GM12878 (cell line): ENCODE measurements at regions not wholly inside any gene's neighbourhood (a gene's known extent, or its start where the extent isn't known, plus 50 kb on each side); places are given as distances from the start of the nearest gene placed in this dataset.
A peak's percentile ranks its signal among the peaks of the same experiment; 100 is the strongest.

Experiments
- ATAC-seq: fragments of 200-7000 bp; cut with Tn5 transposase; 3 replicates; pipeline ENCODE4 v1.9.1; 2020; ENCODE audit warnings: mild to moderate bottlenecking, moderate library complexity
- BruUV-seq: library from RNA; stranded (reverse); fragments of 400-500 nt; replicated peaks from 2 replicates; lab custom pipeline; 2021; lab: Mats Ljungman, UMichigan
- CTCF ChIA-PET: fragments of 300-600 bp; sonication (Branson Sonifier 250); formaldehyde crosslinking; extraction: SDS; loops from one replicate; lab custom pipeline; 2021; ENCODE audit warnings: inconsistent platforms; lab: Yijun Ruan, JAX
- POLR2A ChIA-PET: fragments of 350-600 bp; formaldehyde crosslinking; extraction: SDS; loops from one replicate; lab custom pipeline; 2021; ENCODE audit warnings: inconsistent platforms; lab: Charles Lee
- RAD21 ChIA-PET: fragments of 300-600 bp; sonication (Branson Sonifier 250); formaldehyde crosslinking; loops from one replicate; lab custom pipeline; 2023; ENCODE audit warnings: antibody characterized with exemption; ENCODE audit not compliant: unreplicated experiment; lab: Charles Lee
- SMC1A ChIA-PET: fragments of 300-600 bp; sonication (Branson Sonifier 250); formaldehyde crosslinking; loops from one replicate; lab custom pipeline; 2023; ENCODE audit not compliant: unreplicated experiment, uncharacterized antibody; lab: Charles Lee
- DNase-seq: peaks from one replicate; pipeline ENCODE4 v3.0.0-alpha.2; 2011; ENCODE audit warnings: low read depth, low spot score
- FAIRE-seq: peaks from 3 replicates; lab custom pipeline; 2011; peaks lifted over from hg19 to GRCh38; lab: Jason Lieb, UNC
- H2AFZ ChIP-seq: 2 replicates; pipeline ENCODE4 v1.6.0; 2011; ENCODE audit warnings: low read depth, low read length, control low read depth; ENCODE audit not compliant: control insufficient read depth
- H3K27ac ChIP-seq: 2 replicates; pipeline ENCODE4 v1.5.1; 2011; ENCODE audit warnings: control low read depth; ENCODE audit not compliant: control insufficient read depth, insufficient read depth
- H3K27me3 ChIP-seq, 2 experiments: replicated peaks in 1 of 2; 2 replicates each; pipeline versions ENCODE4 v1.6.0 to v1.6.1; 2011; ENCODE audit warnings: low read length in 1 of 2; ENCODE audit not compliant: control insufficient read depth in 2 of 2, insufficient read depth in 2 of 2
- H3K36me3 ChIP-seq, 2 experiments: 2 replicates each; pipeline ENCODE4 v1.5.1; 2011; ENCODE audit warnings: low read length in 1 of 2; ENCODE audit not compliant: control insufficient read depth in 2 of 2, insufficient read depth in 2 of 2
- H3K4me1 ChIP-seq: 2 replicates; pipeline ENCODE4 v1.6.1; 2011; ENCODE audit warnings: mild to moderate bottlenecking, low read length, moderate library complexity, mixed read lengths; ENCODE audit not compliant: control insufficient read depth, insufficient read depth
- H3K4me2 ChIP-seq: 2 replicates; pipeline ENCODE4 v1.6.0; 2011; ENCODE audit warnings: control low read depth; ENCODE audit not compliant: control insufficient read depth, insufficient read depth
- H3K4me3 ChIP-seq: fragments of 200-600 bp; sonication (generic); 2 replicates; pipeline ENCODE4 v1.5.1; 2016
- H3K79me2 ChIP-seq: 2 replicates; pipeline ENCODE4 v1.6.0; 2011; ENCODE audit warnings: low read length; ENCODE audit not compliant: control insufficient read depth, insufficient read depth
- H3K9ac ChIP-seq: 2 replicates; pipeline ENCODE4 v1.8.0; 2011; ENCODE audit warnings: low read length, control low read depth, mixed read lengths; ENCODE audit not compliant: control insufficient read depth, insufficient read depth
- H3K9me3 ChIP-seq: replicated peaks from 3 replicates; pipeline ENCODE4 v1.5.1; 2011; ENCODE audit warnings: mild to moderate bottlenecking, low read length; ENCODE audit not compliant: control insufficient read depth, insufficient read depth
- H4K20me1 ChIP-seq: 2 replicates; pipeline ENCODE4 v1.6.0; 2011; ENCODE audit not compliant: control insufficient read depth, insufficient read depth
- ATF2 ChIP-seq: IDR thresholded peaks from 2 replicates; pipeline ENCODE4 v1.6.1; 2012; ENCODE audit warnings: low read length, inconsistent platforms
- BCL11A ChIP-seq: IDR thresholded peaks from 2 replicates; pipeline ENCODE4 v1.6.1; 2011; ENCODE audit warnings: low read depth, low read length
- BHLHE40 ChIP-seq, 2 experiments: fragments of 450-650 bp in 1 of 2; IDR thresholded peaks; 2 replicates each; pipeline ENCODE4 v1.6.1; 2011 to 2017; ENCODE audit warnings: low read depth in 2 of 2, borderline replicate concordance in 1 of 2, improper control_type of control experiment in 1 of 2, low read length in 1 of 2, mild to moderate bottlenecking in 1 of 2
- CTCF ChIP-seq, 3 experiments: IDR thresholded peaks in 2 of 3; conservative IDR thresholded peaks in 1 of 3; 2 replicates each; pipeline ENCODE4 v1.5.1; 2011; ENCODE audit warnings: low read depth in 3 of 3, low read length in 3 of 3, mild to moderate bottlenecking in 3 of 3, control low read depth in 2 of 3, moderate library complexity in 2 of 3, inconsistent platforms in 1 of 3, mixed read lengths in 1 of 3; ENCODE audit not compliant: control insufficient read depth in 2 of 3, insufficient read depth in 1 of 3; ENCODE audit errors: extremely low read depth in 1 of 3
- JUNB ChIP-seq: IDR thresholded peaks from 2 replicates; pipeline ENCODE4 v1.6.1; 2016; ENCODE audit warnings: antibody characterized with exemption, mild to moderate bottlenecking
- MTA2 ChIP-seq: fragments of 450-650 bp; IDR thresholded peaks from 2 replicates; pipeline ENCODE4 v1.6.1; 2016; ENCODE audit warnings: low read depth, mild to moderate bottlenecking, moderate library complexity
- PKNOX1 ChIP-seq: fragments of 450-650 bp; IDR thresholded peaks from 2 replicates; pipeline ENCODE4 v1.6.1; 2016; ENCODE audit warnings: mild to moderate bottlenecking
- RELA ChIP-seq: fragments of 450-650 bp; IDR thresholded peaks from 2 replicates; pipeline ENCODE4 v1.8.0; 2014; ENCODE audit warnings: borderline replicate concordance; ENCODE audit not compliant: partially characterized antibody
- RELB ChIP-seq: fragments of 450-650 bp; IDR thresholded peaks from 2 replicates; pipeline ENCODE4 v1.6.1; 2017; ENCODE audit warnings: low read depth, mild to moderate bottlenecking, moderate library complexity
- YBX1 ChIP-seq: fragments of 450-650 bp; IDR thresholded peaks from 2 replicates; pipeline ENCODE4 v1.6.1; 2016; ENCODE audit warnings: antibody characterized with exemption
- WGBS: methylation state at CpG from one replicate; pipeline ENCODE4 v1.1.6; 2016; ENCODE audit warnings: low lambda C conversion rate; ENCODE audit not compliant: insufficient replicate concordance, insufficient coverage; ENCODE audit errors: missing lambda C conversion rate; 5-methylcytosine and 5-hydroxymethylcytosine counted together
- in situ Hi-C: fragments of 300-500 bp; cut with MboI; formaldehyde crosslinking; loops from 9 replicates; pipeline ENCODE4 v1.14.3; 2018; ENCODE audit warnings: mixed read lengths
- intact Hi-C: fragments of 100-400 bp; cut with micrococcal nuclease; formaldehyde crosslinking; loops from one replicate; pipeline ENCODE4 v1.14.2; 2022; ENCODE audit not compliant: unreplicated experiment
- TF ChIP-seq, protein P1 (sequence below): fragments of 450-650 bp; IDR thresholded peaks from 2 replicates; pipeline ENCODE4 v1.6.1; 2017; ENCODE audit warnings: mild to moderate bottlenecking, moderate library complexity

DNA sequence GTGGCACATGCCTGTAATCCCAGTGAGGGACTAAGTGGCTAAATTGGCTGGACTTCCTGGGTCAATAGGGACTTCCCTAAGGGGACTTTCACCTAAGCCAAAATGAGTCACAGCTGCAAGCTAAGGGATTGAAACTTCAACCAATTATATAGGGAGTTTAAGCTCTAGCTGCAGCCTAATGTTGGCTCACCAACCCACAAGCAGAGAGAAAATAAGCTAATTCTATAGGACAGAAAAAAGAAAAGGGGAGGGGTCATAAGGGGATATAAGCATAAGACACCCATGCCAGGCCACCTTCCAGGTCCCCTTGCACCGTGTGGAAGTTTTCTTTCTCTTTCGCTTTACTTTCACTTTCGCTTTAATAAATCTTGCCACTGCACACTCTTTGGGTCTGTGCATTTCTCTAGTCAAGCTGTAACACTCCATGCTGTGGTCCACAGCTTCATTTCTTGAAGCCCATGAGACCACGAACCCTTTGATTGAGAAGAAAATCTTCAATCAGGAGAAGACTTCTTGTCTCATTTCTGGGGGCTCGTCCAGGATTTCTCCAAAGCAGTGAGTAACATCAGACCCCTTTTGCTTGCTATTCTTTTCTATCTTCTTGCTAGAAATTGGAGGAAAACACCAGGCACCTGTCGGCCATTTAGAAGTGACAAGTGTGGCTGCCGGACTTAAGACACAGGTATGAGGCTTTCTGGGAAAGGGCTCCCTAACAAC, 192.3 kb downstream of the IGSF11 start:
- Histone ChIP-seq H2AFZ (peak overlapping the region; percentile 14; the same call in 1 of the 2 replicates), H3K9ac (no peak overlapping the region), H3K4me1 (no peaks in the 10 kb centered on the region), H4K20me1 (no peaks in the 10 kb centered on the region), H3K79me2 (no peaks in the 10 kb centered on the region), H3K9me3 (peaks cover 26% of the 10 kb centered on the region), H3K27me3 (no peaks in the 10 kb centered on the region), H3K36me3 (no peaks in the 10 kb centered on the region), H3K27ac (peak overlapping the region; percentile 1; the same call in 1 of the 2 replicates), H3K4me3 (no peak overlapping the region), H3K4me2 (no peak overlapping the region)
- CTCF ChIA-PET, result interaction anchor here (0.9 kb wide), 1 partner anchor 43 kb away, joined by 3 read pairs; no protein-coding TSS in a partner anchor
- RAD21 ChIA-PET, result interaction anchor here (1.0 kb wide), 1 partner anchor 29 kb away, joined by 4 read pairs; no protein-coding TSS in a partner anchor
- FAIRE-seq, result no peak
- TF ChIP-seq PKNOX1 (no peak), JUNB (peak; percentile 38; the same call in 1 of the 2 replicates), MTA2 (peak; percentile 11; the same call in 1 of the 2 replicates), RELA (peak; percentile 36), CTCF (IDR thresholded peaks at IDR 0.05 in 2 of 3, conservative IDR thresholded peaks at IDR 0.05 in 1 of 3; ENCODE audit: control insufficient read depth in 2 of 3, extremely low read depth in 1 of 3, insufficient read depth in 1 of 3, low read depth in 3 of 3, low read length in 3 of 3) (no peak), BCL11A (peak; percentile 41; the same call in 1 of the 2 replicates), YBX1 (no peak), ATF2 (0 out of 2 replicates have a peak, but pooled peaks have one; percentile 24), BHLHE40 (IDR thresholded peaks at IDR 0.05; ENCODE audit: borderline replicate concordance in 1 of 2, low read depth in 2 of 2, low read length in 1 of 2) (peak in 1 of 2 experiments; percentile 49; a peak in 1 of 4 replicates), RELB (peak; percentile 50; the same call in 1 of the 2 replicates)
- TF ChIP-seq, protein P1, sequence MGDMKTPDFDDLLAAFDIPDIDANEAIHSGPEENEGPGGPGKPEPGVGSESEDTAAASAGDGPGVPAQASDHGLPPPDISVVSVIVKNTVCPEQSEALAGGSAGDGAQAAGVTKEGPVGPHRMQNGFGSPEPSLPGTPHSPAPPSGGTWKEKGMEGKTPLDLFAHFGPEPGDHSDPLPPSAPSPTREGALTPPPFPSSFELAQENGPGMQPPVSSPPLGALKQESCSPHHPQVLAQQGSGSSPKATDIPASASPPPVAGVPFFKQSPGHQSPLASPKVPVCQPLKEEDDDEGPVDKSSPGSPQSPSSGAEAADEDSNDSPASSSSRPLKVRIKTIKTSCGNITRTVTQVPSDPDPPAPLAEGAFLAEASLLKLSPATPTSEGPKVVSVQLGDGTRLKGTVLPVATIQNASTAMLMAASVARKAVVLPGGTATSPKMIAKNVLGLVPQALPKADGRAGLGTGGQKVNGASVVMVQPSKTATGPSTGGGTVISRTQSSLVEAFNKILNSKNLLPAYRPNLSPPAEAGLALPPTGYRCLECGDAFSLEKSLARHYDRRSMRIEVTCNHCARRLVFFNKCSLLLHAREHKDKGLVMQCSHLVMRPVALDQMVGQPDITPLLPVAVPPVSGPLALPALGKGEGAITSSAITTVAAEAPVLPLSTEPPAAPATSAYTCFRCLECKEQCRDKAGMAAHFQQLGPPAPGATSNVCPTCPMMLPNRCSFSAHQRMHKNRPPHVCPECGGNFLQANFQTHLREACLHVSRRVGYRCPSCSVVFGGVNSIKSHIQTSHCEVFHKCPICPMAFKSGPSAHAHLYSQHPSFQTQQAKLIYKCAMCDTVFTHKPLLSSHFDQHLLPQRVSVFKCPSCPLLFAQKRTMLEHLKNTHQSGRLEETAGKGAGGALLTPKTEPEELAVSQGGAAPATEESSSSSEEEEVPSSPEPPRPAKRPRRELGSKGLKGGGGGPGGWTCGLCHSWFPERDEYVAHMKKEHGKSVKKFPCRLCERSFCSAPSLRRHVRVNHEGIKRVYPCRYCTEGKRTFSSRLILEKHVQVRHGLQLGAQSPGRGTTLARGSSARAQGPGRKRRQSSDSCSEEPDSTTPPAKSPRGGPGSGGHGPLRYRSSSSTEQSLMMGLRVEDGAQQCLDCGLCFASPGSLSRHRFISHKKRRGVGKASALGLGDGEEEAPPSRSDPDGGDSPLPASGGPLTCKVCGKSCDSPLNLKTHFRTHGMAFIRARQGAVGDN, result no peak
- peak; percentile 77 for ATAC-seq
- 62% methylated on average over 7 of the region's 7 CpGs for WGBS
- BruUV-seq, result no TSS peak
- DNase-seq, result peak; percentile 20
- in situ Hi-C loops, result no loop called here
- intact Hi-C loops, result no loop called here
- SMC1A ChIA-PET, result interaction anchor here (1.3 kb wide), 2 partner anchors 9 to 13 kb away, joined by 3 read pairs; no protein-coding TSS in a partner anchor
- POLR2A ChIA-PET, result no interaction called here
